PC-3 (cell line): ENCODE measurements at regions not wholly inside any gene's neighbourhood (a gene's known extent, or its start where the extent isn't known, plus 50 kb on each side); places are given as distances from the start of the nearest gene placed in this dataset.

ENCODE experiments used
- ATAC-seq: fragments of 200-7000 bp; cut with Tn5 transposase; 2 replicates; pipeline ENCODE4 v1.9.1; 2020; ENCODE audit warnings: mild to moderate bottlenecking, moderate library complexity
- BruUV-seq: library from RNA; stranded (reverse); fragments of 400-500 nt; replicated peaks from 2 replicates; lab custom pipeline; 2021; lab: Mats Ljungman, UMichigan
- CTCF ChIA-PET: fragments of 300-600 bp; sonication (Branson Sonifier 250); formaldehyde crosslinking; loops from one replicate; lab custom pipeline; 2022; ENCODE audit warnings: antibody characterized with exemption; lab: Charles Lee
- POLR2A ChIA-PET: fragments of 300-600 bp; sonication (Branson Sonifier 250); formaldehyde crosslinking; loops from one replicate; lab custom pipeline; 2022; ENCODE audit warnings: antibody characterized with exemption; ENCODE audit not compliant: unreplicated experiment; lab: Charles Lee
- DNase-seq: peaks from one replicate; pipeline ENCODE4 v3.0.0-alpha.2; 2015
- H2AFZ ChIP-seq: fragments of 300-600 bp; sonication (generic); 2 replicates; pipeline ENCODE4 v1.6.0; 2016; ENCODE audit warnings: antibody characterized with exemption, low read length
- H3F3A ChIP-seq: fragments of 300-600 bp; sonication (generic); one replicate; pipeline ENCODE4 v1.6.0; 2017; ENCODE audit warnings: antibody characterized with exemption, low read length, control low read depth, mild to moderate bottlenecking; ENCODE audit not compliant: unreplicated experiment
- H3K27ac ChIP-seq: fragments of 300-600 bp; sonication (generic); 2 replicates; pipeline ENCODE4 v1.5.1; 2016; ENCODE audit warnings: mild to moderate bottlenecking, low read length
- H3K27me3 ChIP-seq: fragments of 300-600 bp; sonication (generic); 2 replicates; pipeline ENCODE4 v1.6.1; 2016; ENCODE audit warnings: low read length, mixed read lengths
- H3K36me3 ChIP-seq: fragments of 300-600 bp; sonication (generic); 2 replicates; pipeline ENCODE4 v1.6.1; 2016; ENCODE audit warnings: low read depth, mixed run types, low read length, mixed read lengths
- H3K4me1 ChIP-seq: fragments of 300-600 bp; sonication (generic); 2 replicates; pipeline ENCODE4 v1.5.1; 2016; ENCODE audit warnings: low read length; ENCODE audit not compliant: insufficient read depth
- H3K4me2 ChIP-seq: fragments of 300-600 bp; sonication (generic); 2 replicates; pipeline ENCODE4 v1.6.0; 2016; ENCODE audit warnings: low read length
- H3K4me3 ChIP-seq: fragments of 300-600 bp; sonication (generic); 2 replicates; pipeline ENCODE4 v1.5.1; 2016; ENCODE audit warnings: mild to moderate bottlenecking, low read length, mixed read lengths
- H3K79me2 ChIP-seq: fragments of 300-600 bp; sonication (generic); 2 replicates; pipeline ENCODE4 v1.6.1; 2017; ENCODE audit warnings: low read length, mixed read lengths
- H3K9ac ChIP-seq: fragments of 300-600 bp; sonication (generic); 2 replicates; pipeline ENCODE4 v1.6.0; 2016; ENCODE audit warnings: mild to moderate bottlenecking, low read length
- H3K9me2 ChIP-seq: fragments of 300-600 bp; sonication (generic); replicated peaks from 2 replicates; pipeline ENCODE4 v1.6.1; 2016; ENCODE audit warnings: mixed run types, low read length, mixed read lengths
- H3K9me3 ChIP-seq: fragments of 300-600 bp; sonication (generic); 2 replicates; pipeline ENCODE4 v1.6.1; 2016; ENCODE audit warnings: low read length, mixed read lengths
- H4K20me1 ChIP-seq: fragments of 300-600 bp; sonication (generic); 2 replicates; pipeline ENCODE4 v1.6.1; 2016; ENCODE audit warnings: low read length, mixed read lengths
- EZH2 ChIP-seq: fragments of 300-600 bp; sonication (generic); IDR thresholded peaks from one replicate; pipeline ENCODE4 v1.6.1; 2017; ENCODE audit warnings: antibody characterized with exemption, mild to moderate bottlenecking, low read length; ENCODE audit not compliant: unreplicated experiment
- EZH2phosphoT487 ChIP-seq: fragments of 300-600 bp; sonication (generic); IDR thresholded peaks from 2 replicates; pipeline ENCODE4 v1.6.1; 2018; ENCODE audit warnings: mild to moderate bottlenecking, antibody characterized with exemption, low read length, borderline replicate concordance
- intact Hi-C: fragments of 100-400 bp; cut with micrococcal nuclease; formaldehyde crosslinking; loops from 2 replicates; pipeline ENCODE4 v1.9.0; 2023
- TF ChIP-seq, protein P1 (sequence below): fragments of 300-600 bp; sonication (generic); conservative IDR thresholded peaks from 2 replicates; pipeline ENCODE4 v1.5.1; 2017; ENCODE audit warnings: antibody characterized with exemption, low read depth, mild to moderate bottlenecking, low read length

DNA sequence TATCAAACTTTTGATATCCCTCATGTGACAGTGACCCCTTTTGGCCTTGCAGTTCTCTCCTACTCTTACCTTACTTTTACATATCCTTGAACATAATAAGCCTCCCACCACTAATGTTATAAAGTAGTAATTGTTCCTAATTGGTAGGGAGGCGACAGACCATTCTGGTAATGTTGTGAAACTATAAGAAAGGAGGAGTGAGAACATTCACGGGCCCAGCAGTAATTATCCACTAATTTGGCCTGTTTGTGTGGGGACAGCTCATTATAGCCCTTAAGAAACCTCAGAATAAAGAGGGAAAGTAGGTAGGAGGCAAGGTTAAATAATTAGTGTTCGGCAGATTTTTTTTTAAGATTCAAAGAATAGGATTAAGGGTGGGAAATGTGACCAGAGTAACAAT, 1046.5 kb upstream of the ARRDC3 start:
- Histone ChIP-seq H3K36me3 (no peaks in the 10 kb centered on the region), H4K20me1 (no peaks in the 10 kb centered on the region), H3K9me2 (no peaks in the 10 kb centered on the region), H3K9me3 (no peaks in the 10 kb centered on the region), H2AFZ (no peak overlapping the region), H3K4me3 (no peak overlapping the region), H3K27me3 (no peaks in the 10 kb centered on the region), H3K4me1 (no peaks in the 10 kb centered on the region; the same call in 1 of the 2 replicates), H3K9ac (no peak overlapping the region), H3F3A (no peaks in the 10 kb centered on the region), H3K79me2 (no peaks in the 10 kb centered on the region), H3K27ac (no peak overlapping the region), H3K4me2 (no peak overlapping the region)
- ATAC-seq (no peak), DNase-seq (no peak)
- TF ChIP-seq EZH2 (no peak), EZH2phosphoT487 (no peak)
- TF ChIP-seq, protein P1, sequence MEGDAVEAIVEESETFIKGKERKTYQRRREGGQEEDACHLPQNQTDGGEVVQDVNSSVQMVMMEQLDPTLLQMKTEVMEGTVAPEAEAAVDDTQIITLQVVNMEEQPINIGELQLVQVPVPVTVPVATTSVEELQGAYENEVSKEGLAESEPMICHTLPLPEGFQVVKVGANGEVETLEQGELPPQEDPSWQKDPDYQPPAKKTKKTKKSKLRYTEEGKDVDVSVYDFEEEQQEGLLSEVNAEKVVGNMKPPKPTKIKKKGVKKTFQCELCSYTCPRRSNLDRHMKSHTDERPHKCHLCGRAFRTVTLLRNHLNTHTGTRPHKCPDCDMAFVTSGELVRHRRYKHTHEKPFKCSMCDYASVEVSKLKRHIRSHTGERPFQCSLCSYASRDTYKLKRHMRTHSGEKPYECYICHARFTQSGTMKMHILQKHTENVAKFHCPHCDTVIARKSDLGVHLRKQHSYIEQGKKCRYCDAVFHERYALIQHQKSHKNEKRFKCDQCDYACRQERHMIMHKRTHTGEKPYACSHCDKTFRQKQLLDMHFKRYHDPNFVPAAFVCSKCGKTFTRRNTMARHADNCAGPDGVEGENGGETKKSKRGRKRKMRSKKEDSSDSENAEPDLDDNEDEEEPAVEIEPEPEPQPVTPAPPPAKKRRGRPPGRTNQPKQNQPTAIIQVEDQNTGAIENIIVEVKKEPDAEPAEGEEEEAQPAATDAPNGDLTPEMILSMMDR = no peak
- ChIA-PET POLR2A (no interaction called here), CTCF (no interaction called here)
- no TSS peak for BruUV-seq
- intact Hi-C loops = loop anchor here (5.0 kb wide), 1 partner anchor 122 kb away; no protein-coding TSS in a partner anchor

DNA sequence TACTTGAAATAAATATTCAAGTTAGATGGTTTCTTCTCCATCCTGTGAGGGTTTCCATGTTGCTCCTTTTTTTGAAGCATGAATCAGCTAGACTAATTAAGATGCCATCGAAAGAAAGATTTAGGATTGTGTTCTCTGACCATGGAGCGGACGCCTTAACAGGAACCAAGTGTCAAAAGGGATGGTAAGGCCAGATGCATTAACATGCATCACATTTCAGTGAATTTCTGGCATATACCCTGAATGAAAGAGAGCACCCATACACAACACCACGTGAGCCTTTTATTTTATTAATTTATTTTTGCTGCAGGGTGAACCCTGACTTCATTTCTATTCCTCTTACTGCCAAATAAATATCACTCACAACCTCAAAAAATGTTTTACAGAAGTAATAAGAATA, 1045.3 kb upstream of the ARRDC3 start:
- H3K4me1 ChIP-seq = no peaks in the 10 kb centered on the region; the same call in 1 of the 2 replicates

More for the DNA sequence above, 1045.3 kb upstream of the ARRDC3 start:
- TF ChIP-seq, protein P1 = no peak
- TF ChIP-seq EZH2 (no peak), EZH2phosphoT487 (no peak)
- Histone ChIP-seq H3K36me3 (peaks cover 5% of the 10 kb centered on the region; the same call in 1 of the 2 replicates), H3K79me2 (no peaks in the 10 kb centered on the region), H3K9me2 (no peaks in the 10 kb centered on the region), H4K20me1 (no peaks in the 10 kb centered on the region), H3K27me3 (no peaks in the 10 kb centered on the region), H3K9me3 (peaks cover 6% of the 10 kb centered on the region; the same call in 1 of the 2 replicates), H3K9ac (no peak overlapping the region), H3K4me2 (no peak overlapping the region), H3K27ac (no peak overlapping the region), H2AFZ (no peak overlapping the region), H3K4me3 (no peak overlapping the region), H3F3A (no peaks in the 10 kb centered on the region)
- intact Hi-C loops = loop anchor here (5.0 kb wide), 1 partner anchor 121 kb away; no protein-coding TSS in a partner anchor
- CTCF ChIA-PET = no interaction called here
- ATAC-seq (no peak), DNase-seq (no peak)
- POLR2A ChIA-PET = no interaction called here
- no TSS peak for BruUV-seq
